Activated B cell treated with CpG ODN at 0.5 μM for 24 hours (primary cell): ENCODE measurements at regions not wholly inside any gene's neighbourhood (a gene's known extent, or its start where the extent isn't known, plus 50 kb on each side); places are given as distances from the start of the nearest gene placed in this dataset.

Experiments used
- ATAC-seq: fragments of 200-7000 bp; cut with Tn5 transposase; one replicate; pipeline ENCODE4 v1.10.0; 2021; ENCODE audit warnings: low read depth, mild to moderate bottlenecking, moderate library complexity
- CTCF ChIA-PET: fragments of 350-600 bp; sonication (Branson Sonifier 250); formaldehyde crosslinking; loops from one replicate; lab custom pipeline; 2021; ENCODE audit warnings: antibody characterized with exemption; lab: Charles Lee
- POLR2A ChIA-PET: fragments of 350-600 bp; sonication (Branson Sonifier 250); formaldehyde crosslinking; loops from one replicate; lab custom pipeline; 2021; ENCODE audit warnings: antibody characterized with exemption; lab: Charles Lee
- DNase-seq: peaks from one replicate; pipeline ENCODE4 v3.0.0; 2022
- H3K27ac Mint-ChIP-seq: one replicate; pipeline ENCODE4 v1.8.0; 2020; ENCODE audit warnings: mixed read lengths
- H3K27me3 Mint-ChIP-seq: one replicate; pipeline ENCODE4 v1.8.0; 2021; ENCODE audit warnings: mixed read lengths
- H3K36me3 Mint-ChIP-seq: one replicate; pipeline ENCODE4 v1.8.0; 2021; ENCODE audit warnings: low read depth, mixed read lengths
- H3K4me1 Mint-ChIP-seq: one replicate; pipeline ENCODE4 v1.8.0; 2021; ENCODE audit warnings: mixed read lengths
- H3K4me3 Mint-ChIP-seq: one replicate; pipeline ENCODE4 v1.8.0; 2020; ENCODE audit warnings: mild to moderate bottlenecking, mixed read lengths
- H3K9me3 Mint-ChIP-seq: one replicate; pipeline ENCODE4 v1.8.0; 2020; ENCODE audit warnings: mixed read lengths
- CTCF ChIP-seq: fragments of 200-600 bp; IDR thresholded peaks from one replicate; pipeline ENCODE4 v1.8.0; 2022; ENCODE audit warnings: antibody characterized with exemption, mild to moderate bottlenecking
- intact Hi-C: fragments of 100-400 bp; cut with micrococcal nuclease; formaldehyde crosslinking; loops from one replicate; pipeline ENCODE4 v1.15.1; 2024

- Mint-ChIP-seq H3K36me3 (no peaks in the 10 kb centered on the region), H3K4me3 (no peak overlapping the region), H3K9me3 (no peaks in the 10 kb centered on the region), H3K27me3 (peaks cover 8% of the 10 kb centered on the region), H3K4me1 (peaks cover 2% of the 10 kb centered on the region), H3K27ac (no peak overlapping the region)
- POLR2A ChIA-PET, result no interaction called here
- no peak for TF ChIP-seq CTCF
- CTCF ChIA-PET, result no interaction called here
- ATAC-seq, result no peak
- intact Hi-C loops, result no loop called here
- DNase-seq, result no peak
These were observed 86.4 kb downstream of the EDN3 start for GRCh38 chr20:59386809-59387208.

GRCh38 chr20:59387891-59388290 is 87.5 kb downstream of the EDN3 start:
- intact Hi-C loops, result no loop called here
- no peak for TF ChIP-seq CTCF
- Mint-ChIP-seq H3K9me3 (no peaks in the 10 kb centered on the region), H3K36me3 (no peaks in the 10 kb centered on the region), H3K4me1 (peaks cover 2% of the 10 kb centered on the region), H3K27me3 (peaks cover 8% of the 10 kb centered on the region), H3K4me3 (no peak overlapping the region), H3K27ac (no peak overlapping the region)
- DNase-seq (no peak), ATAC-seq (no peak)
- POLR2A ChIA-PET, result no interaction called here
- CTCF ChIA-PET, result no interaction called here

GRCh38 chr20:59388402-59388801 is 88.0 kb downstream of the EDN3 start:
- ChIA-PET CTCF (no interaction called here), POLR2A (no interaction called here)
- Mint-ChIP-seq H3K36me3 (no peaks in the 10 kb centered on the region), H3K4me1 (peaks cover 2% of the 10 kb centered on the region), H3K27me3 (peaks cover 12% of the 10 kb centered on the region), H3K9me3 (no peaks in the 10 kb centered on the region), H3K4me3 (no peak overlapping the region), H3K27ac (no peak overlapping the region)
- no peak for ATAC-seq
- no peak for DNase-seq
- intact Hi-C loops, result no loop called here
- TF ChIP-seq CTCF, result no peak

- peaks cover 2% of the 10 kb centered on the region for H3K4me1 Mint-ChIP-seq
- TF ChIP-seq CTCF, result no peak
These were observed 90.0 kb downstream of the EDN3 start for GRCh38 chr20:59390437-59390836.

GRCh38 chr20:59391975-59392374 is 91.6 kb downstream of the EDN3 start:
- H3K4me3 Mint-ChIP-seq, result no peak overlapping the region

More at GRCh38 chr20:59390437-59390836, 90.0 kb downstream of the EDN3 start:
- intact Hi-C loops, result no loop called here
- ATAC-seq (no peak), DNase-seq (no peak)
- H3K27me3 Mint-ChIP-seq, result peaks cover 14% of the 10 kb centered on the region
- H3K9me3 Mint-ChIP-seq, result no peaks in the 10 kb centered on the region
- ChIA-PET CTCF (no interaction called here), POLR2A (no interaction called here)
- H3K4me3 Mint-ChIP-seq, result no peak overlapping the region
- no peak overlapping the region for H3K27ac Mint-ChIP-seq
- no peaks in the 10 kb centered on the region for H3K36me3 Mint-ChIP-seq

More at GRCh38 chr20:59391975-59392374, 91.6 kb downstream of the EDN3 start:
- Mint-ChIP-seq H3K9me3 (no peaks in the 10 kb centered on the region), H3K36me3 (no peaks in the 10 kb centered on the region), H3K27me3 (peaks cover 14% of the 10 kb centered on the region), H3K4me1 (no peaks in the 10 kb centered on the region), H3K27ac (no peak overlapping the region)
- ChIA-PET CTCF (no interaction called here), POLR2A (no interaction called here)
- intact Hi-C loops, result no loop called here
- TF ChIP-seq CTCF, result no peak
- DNase-seq (no peak), ATAC-seq (no peak)
